ENCODE measurements at regions not wholly inside any gene's neighbourhood (a gene's known extent, or its start where the extent isn't known, plus 50 kb on each side); places are given as distances from the start of the nearest gene placed in this dataset.

GRCh38 chr2:216576616-216577015, 56.6 kb upstream of the IGFBP2 start:
- DNase-seq, result no peak

DNA sequence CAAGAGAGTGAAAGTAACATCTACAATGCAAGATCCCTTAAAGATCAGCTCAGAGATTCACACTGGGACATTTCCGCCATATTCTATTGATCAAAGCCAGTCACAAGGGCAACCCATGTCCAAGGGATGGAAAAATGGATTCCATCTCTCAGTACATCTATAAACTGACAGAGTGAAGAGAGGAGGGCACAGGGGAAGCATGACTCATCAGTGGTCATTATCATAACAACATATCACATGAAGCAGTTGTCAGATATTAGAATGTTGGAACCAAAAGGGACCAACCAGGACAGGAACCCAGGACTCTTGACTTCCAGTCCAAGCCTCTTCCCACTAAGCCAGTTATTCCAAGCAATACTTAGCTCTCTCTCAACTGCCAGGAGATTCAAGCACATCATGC, 54.9 kb upstream of the IGFBP2 start:
- no peak for DNase-seq

DNA sequence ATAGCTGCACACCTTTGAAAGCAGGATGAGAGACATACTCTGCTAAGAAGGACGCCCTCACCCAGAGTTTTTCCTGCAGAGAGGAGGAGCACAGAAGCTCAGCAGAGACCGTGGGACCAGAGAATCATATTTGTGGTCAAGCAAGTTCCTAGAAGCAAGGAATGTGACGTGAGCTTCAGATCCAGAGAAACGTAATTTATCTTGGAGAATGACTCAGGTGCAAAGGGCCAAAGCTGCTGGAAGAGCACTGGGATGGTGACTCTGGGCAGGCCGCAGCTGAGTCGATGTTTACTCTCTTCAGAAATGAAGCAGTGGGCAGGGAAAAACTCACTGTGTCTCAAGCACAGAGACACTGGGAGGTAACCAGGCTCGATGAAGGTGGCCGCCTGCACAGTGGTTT, 50.1 kb upstream of the IGFBP2 start:
- no peak for DNase-seq

Data from CD4-positive, alpha-beta T cell treated with Interferon alpha-2 for 1 hour (primary cell).